ENCODE measurements at regions not wholly inside any gene's neighbourhood (a gene's known extent, or its start where the extent isn't known, plus 50 kb on each side); places are given as distances from the start of the nearest gene placed in this dataset.
"Not testable (repeated sequence)": the region's sequence is repeated elsewhere in the genome, so short reads cannot be mapped to it uniquely, and the experiment has no call there.

- DNase-seq (ENCODE audit: low read depth), result no peak
Observed at GRCh38 chr10:85333594-85333993, 1005.2 kb downstream of the CCSER2 start.

GRCh38 chr10:85362401-85362800 is 1004.2 kb downstream of the GRID1 start:
- no peak for DNase-seq (ENCODE audit: low read depth)

GRCh38 chr10:85377029-85377806 is 989.4 kb downstream of the GRID1 start:
- DNase-seq (ENCODE audit: low read depth), result no peak

GRCh38 chr10:85379338-85379737 is 987.3 kb downstream of the GRID1 start:
- DNase-seq (ENCODE audit: low read depth), result no peak

- DNase-seq (ENCODE audit: low read depth), result no peak
Observed at GRCh38 chr10:85400981-85401695, 965.5 kb downstream of the GRID1 start.

- no peak for DNase-seq (ENCODE audit: low read depth)
Observed at GRCh38 chr10:85402541-85402940, 964.1 kb downstream of the GRID1 start.

GRCh38 chr10:85407088-85407487 is 959.5 kb downstream of the GRID1 start:
- DNase-seq (ENCODE audit: low read depth), result no peak

- no peak for DNase-seq (ENCODE audit: low read depth)
Observed at GRCh38 chr10:85408388-85408787, 958.2 kb downstream of the GRID1 start.

GRCh38 chr10:85410586-85410985 is 956.0 kb downstream of the GRID1 start:
- not testable (repeated sequence) for DNase-seq (ENCODE audit: low read depth)

GRCh38 chr10:85413570-85413969 is 953.0 kb downstream of the GRID1 start:
- DNase-seq (ENCODE audit: low read depth), result no peak

GRCh38 chr10:85420501-85421191 is 945.9 kb downstream of the GRID1 start:
- DNase-seq (ENCODE audit: low read depth), result no peak

- no peak for DNase-seq (ENCODE audit: low read depth)
Observed at GRCh38 chr10:85421421-85421820, 945.2 kb downstream of the GRID1 start.

GRCh38 chr10:85429126-85429525 is 937.5 kb downstream of the GRID1 start:
- DNase-seq (ENCODE audit: low read depth), result no peak

- no peak for DNase-seq (ENCODE audit: low read depth)
Observed at GRCh38 chr10:85430991-85431390, 935.6 kb downstream of the GRID1 start.

GRCh38 chr10:85433248-85433647 is 933.3 kb downstream of the GRID1 start:
- DNase-seq (ENCODE audit: low read depth), result no peak

- no peak for DNase-seq (ENCODE audit: low read depth)
Observed at GRCh38 chr10:85444868-85445267, 921.7 kb downstream of the GRID1 start.

GRCh38 chr10:85445702-85446101 is 920.9 kb downstream of the GRID1 start:
- DNase-seq (ENCODE audit: low read depth), result no peak

GRCh38 chr10:85446827-85447226 is 919.8 kb downstream of the GRID1 start:
- no peak for DNase-seq (ENCODE audit: low read depth)

GRCh38 chr10:85447690-85448089 is 918.9 kb downstream of the GRID1 start:
- DNase-seq (ENCODE audit: low read depth), result no peak

GRCh38 chr10:85448716-85449115 is 917.9 kb downstream of the GRID1 start:
- no peak for DNase-seq (ENCODE audit: low read depth)

GRCh38 chr10:85454386-85454785 is 912.2 kb downstream of the GRID1 start:
- DNase-seq (ENCODE audit: low read depth), result no peak

GRCh38 chr10:85457191-85457590 is 909.4 kb downstream of the GRID1 start:
- no peak for DNase-seq (ENCODE audit: low read depth)

GRCh38 chr10:85458324-85458723 is 908.3 kb downstream of the GRID1 start:
- DNase-seq (ENCODE audit: low read depth), result no peak
